Thoracic aorta (tissue), 2 donors: ENCODE measurements at regions not wholly inside any gene's neighbourhood (a gene's known extent, or its start where the extent isn't known, plus 50 kb on each side); places are given as distances from the start of the nearest gene placed in this dataset.
"Not testable (repeated sequence)": the region's sequence is repeated elsewhere in the genome, so short reads cannot be mapped to it uniquely, and the experiment has no call there.

Experiments used
- ATAC-seq: fragments of 150-250 bp; one replicate; pipeline ENCODE4 v1.8.0; 2017; ENCODE audit warnings: low read depth; ENCODE audit not compliant: insufficient number of reproducible peaks, low FRiP score
- DNase-seq: peaks from one replicate; pipeline ENCODE4 v3.0.0-alpha.2; 2020; ENCODE audit warnings: low spot score
- H3K27ac ChIP-seq, 2 donors: fragments of 200-600 bp; sonication (generic); 1 replicate in 1 of 2; 2 replicates in 1 of 2; pipeline ENCODE4 v1.5.1; 2016; ENCODE audit warnings: mild to moderate bottlenecking in 2 of 2, moderate library complexity in 2 of 2
- H3K27me3 ChIP-seq: fragments of 200-600 bp; sonication (generic); replicated peaks from 2 replicates; pipeline ENCODE4 v1.6.0; 2016; ENCODE audit warnings: mild to moderate bottlenecking; ENCODE audit not compliant: insufficient read depth
- H3K36me3 ChIP-seq: fragments of 200-600 bp; sonication (generic); one replicate; pipeline ENCODE4 v1.5.1; 2016
- H3K4me1 ChIP-seq, 2 donors: fragments of 200-600 bp; sonication (generic); 1 replicate in 1 of 2; 2 replicates in 1 of 2; pipeline versions ENCODE4 v1.5.1 to v1.6.0; 2016; ENCODE audit warnings: low read depth in 2 of 2, mild to moderate bottlenecking in 1 of 2; ENCODE audit not compliant: control insufficient read depth in 1 of 2
- H3K4me3 ChIP-seq: fragments of 200-600 bp; sonication (generic); 2 replicates; pipeline ENCODE4 v1.5.1; 2016; ENCODE audit warnings: mild to moderate bottlenecking
- H3K9me3 ChIP-seq: fragments of 200-600 bp; sonication (generic); 2 replicates; pipeline ENCODE4 v1.5.1; 2016
- CTCF ChIP-seq: fragments of 200-600 bp; sonication (generic); IDR thresholded peaks from one replicate; pipeline ENCODE4 v1.5.1; 2019; ENCODE audit warnings: antibody characterized with exemption

GRCh38 chr12:63508543-63508942 lies 159.8 kb downstream of the DPY19L2 start:
- Histone ChIP-seq H3K9me3 (no peaks in the 10 kb centered on the region), H3K36me3 (no peaks in the 10 kb centered on the region), H3K27me3 (no peaks in the 10 kb centered on the region), H3K27ac (no peak overlapping the region), H3K4me1 (no peaks in the 10 kb centered on the region), H3K4me3 (no peak overlapping the region)
- DNase-seq (no peak), ATAC-seq (no peak)
- TF ChIP-seq CTCF, result no peak

- Histone ChIP-seq H3K27ac (no peak overlapping the region), H3K4me3 (no peak overlapping the region), H3K36me3 (no peaks in the 10 kb centered on the region), H3K4me1 (no peaks in the 10 kb centered on the region), H3K27me3 (no peaks in the 10 kb centered on the region), H3K9me3 (no peaks in the 10 kb centered on the region)
- DNase-seq (no peak), ATAC-seq (no peak)
- no peak for TF ChIP-seq CTCF
Measured at GRCh38 chr12:63499567-63499966, 168.7 kb downstream of the DPY19L2 start.

GRCh38 chr12:63498239-63498638 lies 170.1 kb downstream of the DPY19L2 start:
- ATAC-seq (no peak), DNase-seq (no peak)
- no peaks in the 10 kb centered on the region for H3K4me1 ChIP-seq

GRCh38 chr12:63496654-63497053 lies 171.6 kb downstream of the DPY19L2 start:
- no peak for ATAC-seq
- no peaks in the 10 kb centered on the region for H3K36me3 ChIP-seq
- H3K9me3 ChIP-seq, result no peaks in the 10 kb centered on the region
- H3K4me1 ChIP-seq, result no peaks in the 10 kb centered on the region
- H3K27me3 ChIP-seq, result no peaks in the 10 kb centered on the region
- H3K4me3 ChIP-seq, result no peak overlapping the region
- TF ChIP-seq CTCF, result no peak
- no peak for DNase-seq
- H3K27ac ChIP-seq, result no peak overlapping the region

More at GRCh38 chr12:63498239-63498638, 170.1 kb downstream of the DPY19L2 start:
- H3K27ac ChIP-seq, result no peak overlapping the region
- no peak overlapping the region for H3K4me3 ChIP-seq
- no peaks in the 10 kb centered on the region for H3K36me3 ChIP-seq
- TF ChIP-seq CTCF, result no peak
- H3K27me3 ChIP-seq, result no peaks in the 10 kb centered on the region
- H3K9me3 ChIP-seq, result no peaks in the 10 kb centered on the region

- no peak for ATAC-seq
Measured at GRCh38 chr12:63495974-63496373, 172.3 kb downstream of the DPY19L2 start.

GRCh38 chr12:63493357-63493756 lies 174.9 kb downstream of the DPY19L2 start:
- H3K27me3 ChIP-seq, H3K36me3 ChIP-seq, H3K4me1 ChIP-seq, H3K4me3 ChIP-seq, H3K9me3 ChIP-seq, DNase-seq, H3K27ac ChIP-seq, ATAC-seq: not testable (repeated sequence)

More at GRCh38 chr12:63495974-63496373, 172.3 kb downstream of the DPY19L2 start:
- Histone ChIP-seq H3K4me1 (no peaks in the 10 kb centered on the region), H3K27me3 (no peaks in the 10 kb centered on the region), H3K4me3 (no peak overlapping the region), H3K27ac (no peak overlapping the region), H3K36me3 (no peaks in the 10 kb centered on the region), H3K9me3 (no peaks in the 10 kb centered on the region)
- no peak for TF ChIP-seq CTCF
- DNase-seq, result no peak
